ENCODE measurements at regions not wholly inside any gene's neighbourhood (a gene's known extent, or its start where the extent isn't known, plus 50 kb on each side); places are given as distances from the start of the nearest gene placed in this dataset.

DNA sequence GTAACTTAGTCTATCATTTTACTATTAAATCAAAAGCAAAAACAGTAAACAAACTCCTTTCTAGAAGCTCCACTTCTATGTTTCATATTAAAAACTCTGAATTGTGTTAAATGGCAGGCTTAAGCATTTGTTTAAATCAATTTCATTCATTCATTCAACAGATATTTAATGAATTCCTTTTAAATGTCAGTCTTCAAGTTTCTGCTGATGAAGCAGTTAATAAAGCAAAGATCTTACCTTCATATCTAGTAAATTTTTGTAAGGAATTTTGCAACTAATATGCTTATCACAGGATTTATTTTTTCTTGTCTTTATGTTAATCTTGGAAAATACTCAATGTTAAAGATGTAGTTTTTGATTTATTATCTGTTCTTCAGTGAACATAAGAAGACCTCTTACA is 54.1 kb upstream of the RGS18 start:
- DNase-seq (ENCODE audit: extremely low spot score) = no peak
- POLR2A ChIA-PET = no interaction called here
- no peak for TF ChIP-seq L3MBTL2 (conservative IDR thresholded peaks at IDR 0.05)
- CTCF ChIA-PET = no interaction called here

DNA sequence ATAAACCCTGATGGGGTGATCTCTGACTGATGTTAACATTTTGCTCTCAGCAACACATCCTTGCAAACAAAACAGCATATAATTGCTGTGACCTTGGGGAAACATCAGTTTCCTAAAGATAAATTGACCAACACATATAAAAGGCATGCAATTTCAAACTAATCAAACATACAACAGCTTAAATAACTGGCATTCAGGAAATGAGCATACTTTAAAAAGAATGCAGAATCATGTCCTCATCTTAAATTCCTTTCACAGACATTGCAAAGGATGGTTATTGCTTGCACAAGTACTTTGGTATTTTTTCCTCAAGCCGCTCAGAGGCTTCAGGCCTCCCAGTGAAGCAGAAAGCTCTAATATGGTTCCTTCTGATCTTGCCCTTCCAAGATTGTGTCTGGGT is 53.4 kb upstream of the RGS18 start:
- DNase-seq (ENCODE audit: extremely low spot score) = no peak
- CTCF ChIA-PET = no interaction called here
- POLR2A ChIA-PET = no interaction called here
- TF ChIP-seq BHLHE40 (IDR thresholded peaks at IDR 0.05; ENCODE audit: borderline replicate concordance) (no peak), SP1 (IDR thresholded peaks at IDR 0.05) (no peak), ELF4 (IDR thresholded peaks at IDR 0.05) (no peak), SUZ12 (IDR thresholded peaks at IDR 0.05) (no peak), HDGF (IDR thresholded peaks at IDR 0.05; ENCODE audit: borderline replicate concordance) (no peak), ARNT (IDR thresholded peaks at IDR 0.05) (no peak), NFRKB (IDR thresholded peaks at IDR 0.05) (no peak), TARDBP (IDR thresholded peaks at IDR 0.05) (no peak), CTBP1 (IDR thresholded peaks at IDR 0.05; ENCODE audit: borderline replicate concordance) (no peak)

DNA sequence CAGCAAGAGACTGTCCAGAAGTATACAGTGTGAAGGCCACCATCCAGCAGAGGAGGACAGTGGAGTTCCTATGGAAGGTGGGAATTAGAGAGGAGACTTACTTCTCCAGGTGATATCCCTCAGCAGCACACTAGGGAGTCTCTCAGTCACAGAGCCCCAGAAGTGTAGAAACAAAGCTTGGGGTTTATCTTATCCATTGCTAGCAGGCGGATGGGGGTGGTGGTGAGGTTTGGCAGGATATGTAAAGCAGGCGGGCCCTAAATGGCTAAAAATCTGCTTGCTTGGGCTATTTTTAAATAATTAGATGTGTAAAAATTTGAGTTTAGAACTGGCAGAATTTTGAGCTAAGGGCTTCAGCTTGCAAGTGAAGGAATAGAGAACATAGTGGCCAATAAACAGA is 50.1 kb upstream of the RGS18 start:
- ChIA-PET POLR2A (no interaction called here), CTCF (no interaction called here)
- TF ChIP-seq FOXM1 (IDR thresholded peaks at IDR 0.05; ENCODE audit: borderline replicate concordance) = no peak
- TF ChIP-seq NFRKB (IDR thresholded peaks at IDR 0.05) = no peak
- TF ChIP-seq TARDBP (IDR thresholded peaks at IDR 0.05) = no peak
- TF ChIP-seq SUZ12 (IDR thresholded peaks at IDR 0.05) = no peak
- no peak for TF ChIP-seq BHLHE40 (IDR thresholded peaks at IDR 0.05; ENCODE audit: borderline replicate concordance)
- no peak for TF ChIP-seq FOXK2 (IDR thresholded peaks at IDR 0.05)
- TF ChIP-seq ELF4 (IDR thresholded peaks at IDR 0.05) = no peak
- TF ChIP-seq LEF1 (IDR thresholded peaks at IDR 0.05; ENCODE audit: borderline replicate concordance) = no peak
- no peak for TF ChIP-seq L3MBTL2 (conservative IDR thresholded peaks at IDR 0.05)
- TF ChIP-seq, protein P1, sequence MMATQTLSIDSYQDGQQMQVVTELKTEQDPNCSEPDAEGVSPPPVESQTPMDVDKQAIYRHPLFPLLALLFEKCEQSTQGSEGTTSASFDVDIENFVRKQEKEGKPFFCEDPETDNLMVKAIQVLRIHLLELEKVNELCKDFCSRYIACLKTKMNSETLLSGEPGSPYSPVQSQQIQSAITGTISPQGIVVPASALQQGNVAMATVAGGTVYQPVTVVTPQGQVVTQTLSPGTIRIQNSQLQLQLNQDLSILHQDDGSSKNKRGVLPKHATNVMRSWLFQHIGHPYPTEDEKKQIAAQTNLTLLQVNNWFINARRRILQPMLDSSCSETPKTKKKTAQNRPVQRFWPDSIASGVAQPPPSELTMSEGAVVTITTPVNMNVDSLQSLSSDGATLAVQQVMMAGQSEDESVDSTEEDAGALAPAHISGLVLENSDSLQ (IDR thresholded peaks at IDR 0.05) = no peak
- no peak for TF ChIP-seq FOXA1 (IDR thresholded peaks at IDR 0.05)
- TF ChIP-seq CTBP1 (IDR thresholded peaks at IDR 0.05; ENCODE audit: borderline replicate concordance) = no peak
- TF ChIP-seq ARNT (IDR thresholded peaks at IDR 0.05) = no peak
- no peak for TF ChIP-seq ZNF384 (IDR thresholded peaks at IDR 0.05)
- TF ChIP-seq HDGF (IDR thresholded peaks at IDR 0.05; ENCODE audit: borderline replicate concordance) = no peak
- no peak for TF ChIP-seq SP1 (IDR thresholded peaks at IDR 0.05)
- DNase-seq (ENCODE audit: extremely low spot score) = no peak
